GM12878 (cell line): ENCODE measurements at regions not wholly inside any gene's neighbourhood (a gene's known extent, or its start where the extent isn't known, plus 50 kb on each side); places are given as distances from the start of the nearest gene placed in this dataset.

ENCODE experiments used
- BHLHE40 ChIP-seq, 2 experiments: fragments of 450-650 bp in 1 of 2; IDR thresholded peaks; 2 replicates each; pipeline ENCODE4 v1.6.1; 2011 to 2017; ENCODE audit warnings: low read depth in 2 of 2, borderline replicate concordance in 1 of 2, improper control_type of control experiment in 1 of 2, low read length in 1 of 2, mild to moderate bottlenecking in 1 of 2
- CTCF ChIP-seq, 3 experiments: IDR thresholded peaks in 2 of 3; conservative IDR thresholded peaks in 1 of 3; 2 replicates each; pipeline ENCODE4 v1.5.1; 2011; ENCODE audit warnings: low read depth in 3 of 3, low read length in 3 of 3, mild to moderate bottlenecking in 3 of 3, control low read depth in 2 of 3, moderate library complexity in 2 of 3, inconsistent platforms in 1 of 3, mixed read lengths in 1 of 3; ENCODE audit not compliant: control insufficient read depth in 2 of 3, insufficient read depth in 1 of 3; ENCODE audit errors: extremely low read depth in 1 of 3
- KLF5 ChIP-seq: fragments of 450-650 bp; IDR thresholded peaks from 2 replicates; pipeline ENCODE4 v1.6.1; 2014; ENCODE audit warnings: mild to moderate bottlenecking; ENCODE audit not compliant: partially characterized antibody
- SUPT20H ChIP-seq: IDR thresholded peaks from 2 replicates; pipeline ENCODE4 v1.6.1; 2011; ENCODE audit warnings: low read depth, mild to moderate bottlenecking, low read length, moderate library complexity, borderline replicate concordance; ENCODE audit not compliant: control insufficient read depth
- ZNF274 ChIP-seq: IDR thresholded peaks from one replicate; pipeline ENCODE4 v1.8.0; 2011; ENCODE audit not compliant: insufficient read length, insufficient read depth
- TF ChIP-seq, protein P1 (sequence below): fragments of 450-650 bp; IDR thresholded peaks from 2 replicates; pipeline ENCODE4 v1.6.1; 2014; ENCODE audit warnings: mild to moderate bottlenecking
- TF ChIP-seq, protein P2 (sequence below): IDR thresholded peaks from 2 replicates; pipeline ENCODE4 v1.6.1; 2011; ENCODE audit warnings: borderline replicate concordance, low read depth, mild to moderate bottlenecking, moderate library complexity, mixed read lengths, low read length; ENCODE audit not compliant: insufficient read depth; ENCODE audit errors: extremely low read length

- TF ChIP-seq, protein P1, sequence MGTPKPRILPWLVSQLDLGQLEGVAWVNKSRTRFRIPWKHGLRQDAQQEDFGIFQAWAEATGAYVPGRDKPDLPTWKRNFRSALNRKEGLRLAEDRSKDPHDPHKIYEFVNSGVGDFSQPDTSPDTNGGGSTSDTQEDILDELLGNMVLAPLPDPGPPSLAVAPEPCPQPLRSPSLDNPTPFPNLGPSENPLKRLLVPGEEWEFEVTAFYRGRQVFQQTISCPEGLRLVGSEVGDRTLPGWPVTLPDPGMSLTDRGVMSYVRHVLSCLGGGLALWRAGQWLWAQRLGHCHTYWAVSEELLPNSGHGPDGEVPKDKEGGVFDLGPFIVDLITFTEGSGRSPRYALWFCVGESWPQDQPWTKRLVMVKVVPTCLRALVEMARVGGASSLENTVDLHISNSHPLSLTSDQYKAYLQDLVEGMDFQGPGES: no peak
- no peak for TF ChIP-seq SUPT20H
- TF ChIP-seq, protein P2, sequence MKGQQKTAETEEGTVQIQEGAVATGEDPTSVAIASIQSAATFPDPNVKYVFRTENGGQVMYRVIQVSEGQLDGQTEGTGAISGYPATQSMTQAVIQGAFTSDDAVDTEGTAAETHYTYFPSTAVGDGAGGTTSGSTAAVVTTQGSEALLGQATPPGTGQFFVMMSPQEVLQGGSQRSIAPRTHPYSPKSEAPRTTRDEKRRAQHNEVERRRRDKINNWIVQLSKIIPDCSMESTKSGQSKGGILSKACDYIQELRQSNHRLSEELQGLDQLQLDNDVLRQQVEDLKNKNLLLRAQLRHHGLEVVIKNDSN: no peak
- no peak for TF ChIP-seq KLF5
- no peak for TF ChIP-seq ZNF274
- TF ChIP-seq BHLHE40 (IDR thresholded peaks at IDR 0.05; ENCODE audit: borderline replicate concordance in 1 of 2, low read depth in 2 of 2, low read length in 1 of 2): no peak
- TF ChIP-seq CTCF (IDR thresholded peaks at IDR 0.05 in 2 of 3, conservative IDR thresholded peaks at IDR 0.05 in 1 of 3; ENCODE audit: control insufficient read depth in 2 of 3, extremely low read depth in 1 of 3, insufficient read depth in 1 of 3, low read depth in 3 of 3, low read length in 3 of 3): no peak
- TF ChIP-seq, all 136 proteins: peak for 0
These were observed 223.1 kb upstream of the PTPRD start (continued) for GRCh38 chr9:10835791-10836463.
